ENCODE measurements at regions not wholly inside any gene's neighbourhood (a gene's known extent, or its start where the extent isn't known, plus 50 kb on each side); places are given as distances from the start of the nearest gene placed in this dataset.

- no peak for DNase-seq (ENCODE audit: low read depth in 1 of 2, low spot score in 2 of 2)
- Histone ChIP-seq H3K27ac (no peak overlapping the region), H3K4me3 (no peak overlapping the region), H3K36me3 (no peaks in the 10 kb centered on the region), H3K4me1 (replicated peaks) (no peaks in the 10 kb centered on the region), H3K27me3 (replicated peaks) (no peaks in the 10 kb centered on the region), H3K9me3 (replicated peaks) (peaks cover 37% of the 10 kb centered on the region)
Observed at GRCh38 chr12:34335819-34336262, 313.5 kb downstream of the ALG10 start.

- H3K27ac ChIP-seq, result no peak overlapping the region
- no peaks in the 10 kb centered on the region for H3K27me3 ChIP-seq (replicated peaks)
- H3K4me1 ChIP-seq (replicated peaks), result no peaks in the 10 kb centered on the region
- H3K36me3 ChIP-seq, result no peaks in the 10 kb centered on the region
- peaks cover 34% of the 10 kb centered on the region for H3K9me3 ChIP-seq (replicated peaks)
- H3K4me3 ChIP-seq, result no peak overlapping the region
- no peak for DNase-seq (ENCODE audit: low read depth in 1 of 2, low spot score in 2 of 2)
Observed at GRCh38 chr12:34336619-34337465, 314.5 kb downstream of the ALG10 start.

GRCh38 chr12:34338751-34339150, 316.5 kb downstream of the ALG10 start:
- Histone ChIP-seq H3K36me3 (no peaks in the 10 kb centered on the region), H3K4me3 (no peak overlapping the region), H3K27me3 (replicated peaks) (no peaks in the 10 kb centered on the region), H3K27ac (no peak overlapping the region), H3K4me1 (replicated peaks) (no peaks in the 10 kb centered on the region), H3K9me3 (replicated peaks) (peaks cover 34% of the 10 kb centered on the region)
- no peak for DNase-seq (ENCODE audit: low read depth in 1 of 2, low spot score in 2 of 2)

DNA sequence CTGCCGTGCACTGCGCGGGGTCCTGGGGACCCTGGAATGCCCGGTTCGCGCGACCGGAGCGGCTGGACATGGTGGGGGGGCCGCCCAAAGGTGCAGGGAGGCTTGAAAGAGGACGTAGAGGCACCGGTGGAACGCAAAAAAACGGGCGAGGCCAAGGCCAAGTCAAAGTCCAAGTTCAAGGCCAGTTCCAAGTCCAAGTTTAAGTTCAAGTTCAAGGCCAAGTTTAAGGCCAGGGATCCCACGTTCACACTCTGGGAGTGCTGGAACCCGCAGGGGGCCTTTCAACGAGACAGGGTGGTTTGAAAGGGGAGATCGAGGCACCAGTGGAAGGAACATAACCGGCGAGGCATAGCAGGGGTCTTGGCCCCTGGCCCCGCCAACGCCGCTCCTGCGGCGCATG, 317.6 kb downstream of the ALG10 start:
- no peaks in the 10 kb centered on the region for H3K36me3 ChIP-seq
- no peak overlapping the region for H3K4me3 ChIP-seq
- H3K9me3 ChIP-seq (replicated peaks), result peaks cover 31% of the 10 kb centered on the region
- no peak for DNase-seq (ENCODE audit: low read depth in 1 of 2, low spot score in 2 of 2)
- no peaks in the 10 kb centered on the region for H3K4me1 ChIP-seq (replicated peaks)
- no peaks in the 10 kb centered on the region for H3K27me3 ChIP-seq (replicated peaks)
- no peak overlapping the region for H3K27ac ChIP-seq

DNA sequence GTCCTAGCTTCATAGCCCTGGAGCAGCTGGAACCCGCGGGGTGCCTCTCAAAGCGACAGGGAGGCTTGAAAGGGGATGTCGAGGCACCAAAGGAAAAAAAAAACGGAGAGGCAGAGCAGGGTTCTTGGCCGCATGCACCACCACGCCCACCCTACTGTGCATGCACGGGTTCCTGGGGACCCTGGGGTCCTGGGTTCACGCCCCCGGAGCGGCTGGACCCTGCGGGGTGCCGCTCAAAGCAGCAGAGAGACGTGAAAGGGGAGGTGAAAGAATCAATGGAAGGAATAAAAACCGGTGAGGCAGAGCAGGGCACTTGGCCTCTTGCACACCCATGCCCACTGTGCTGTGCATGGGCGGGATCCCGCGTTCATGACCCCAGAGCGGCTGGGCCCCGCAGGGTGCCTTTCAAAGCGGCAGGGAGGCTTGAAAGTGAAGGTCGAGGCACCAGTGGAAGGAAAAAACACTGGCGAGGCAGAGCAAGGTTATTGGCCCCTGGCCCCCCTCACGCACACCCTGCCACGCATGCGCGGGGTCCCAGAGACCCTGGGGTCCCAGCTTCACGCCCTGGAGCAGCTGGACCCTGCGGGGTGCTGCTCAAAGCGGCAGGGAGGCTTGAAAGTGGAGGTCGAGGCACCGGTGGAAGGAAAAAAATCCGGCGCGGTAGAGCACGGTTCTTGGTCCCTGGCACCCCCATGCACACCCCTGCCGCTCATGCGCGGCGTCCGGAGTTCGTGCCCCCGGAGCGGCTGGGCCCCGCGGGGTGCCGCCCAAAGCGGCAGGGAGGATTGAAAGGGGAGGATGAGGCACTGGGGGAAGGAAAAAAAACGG, 318.5 kb downstream of the ALG10 start:
- no peak overlapping the region for H3K4me3 ChIP-seq

GRCh38 chr12:34341362-34341733, 319.1 kb downstream of the ALG10 start:
- H3K27ac ChIP-seq, result no peak overlapping the region
- DNase-seq (ENCODE audit: low read depth in 1 of 2, low spot score in 2 of 2), result no peak
- peaks cover 27% of the 10 kb centered on the region for H3K9me3 ChIP-seq (replicated peaks)
- H3K4me3 ChIP-seq, result no peak overlapping the region
- no peaks in the 10 kb centered on the region for H3K27me3 ChIP-seq (replicated peaks)
- no peaks in the 10 kb centered on the region for H3K36me3 ChIP-seq
- no peaks in the 10 kb centered on the region for H3K4me1 ChIP-seq (replicated peaks)

More for the DNA sequence above, 318.5 kb downstream of the ALG10 start:
- Histone ChIP-seq H3K9me3 (replicated peaks) (peaks cover 31% of the 10 kb centered on the region), H3K36me3 (no peaks in the 10 kb centered on the region), H3K27me3 (replicated peaks) (no peaks in the 10 kb centered on the region), H3K4me1 (replicated peaks) (no peaks in the 10 kb centered on the region), H3K27ac (no peak overlapping the region)
- no peak for DNase-seq (ENCODE audit: low read depth in 1 of 2, low spot score in 2 of 2)

- H3K36me3 ChIP-seq, result no peaks in the 10 kb centered on the region
- H3K27ac ChIP-seq, result no peak overlapping the region
- no peaks in the 10 kb centered on the region for H3K27me3 ChIP-seq (replicated peaks)
- H3K4me1 ChIP-seq (replicated peaks), result no peaks in the 10 kb centered on the region
- H3K9me3 ChIP-seq (replicated peaks), result peaks cover 21% of the 10 kb centered on the region; the same call in 1 of the 2 replicates
- no peak overlapping the region for H3K4me3 ChIP-seq
- no peak for DNase-seq (ENCODE audit: low read depth in 1 of 2, low spot score in 2 of 2)
Observed at GRCh38 chr12:34342048-34342447, 319.8 kb downstream of the ALG10 start.

GRCh38 chr12:34343345-34343744, 321.0 kb downstream of the ALG10 start:
- no peaks in the 10 kb centered on the region for H3K27me3 ChIP-seq (replicated peaks)
- DNase-seq (ENCODE audit: low read depth in 1 of 2, low spot score in 2 of 2), result no peak
- no peaks in the 10 kb centered on the region for H3K36me3 ChIP-seq
- no peaks in the 10 kb centered on the region for H3K4me1 ChIP-seq (replicated peaks)
- H3K27ac ChIP-seq, result no peak overlapping the region
- peaks cover 19% of the 10 kb centered on the region; the same call in 1 of the 2 replicates for H3K9me3 ChIP-seq (replicated peaks)
- no peak overlapping the region for H3K4me3 ChIP-seq

GRCh38 chr12:34343766-34344165, 321.5 kb downstream of the ALG10 start:
- H3K4me3 ChIP-seq, result no peak overlapping the region

DNA sequence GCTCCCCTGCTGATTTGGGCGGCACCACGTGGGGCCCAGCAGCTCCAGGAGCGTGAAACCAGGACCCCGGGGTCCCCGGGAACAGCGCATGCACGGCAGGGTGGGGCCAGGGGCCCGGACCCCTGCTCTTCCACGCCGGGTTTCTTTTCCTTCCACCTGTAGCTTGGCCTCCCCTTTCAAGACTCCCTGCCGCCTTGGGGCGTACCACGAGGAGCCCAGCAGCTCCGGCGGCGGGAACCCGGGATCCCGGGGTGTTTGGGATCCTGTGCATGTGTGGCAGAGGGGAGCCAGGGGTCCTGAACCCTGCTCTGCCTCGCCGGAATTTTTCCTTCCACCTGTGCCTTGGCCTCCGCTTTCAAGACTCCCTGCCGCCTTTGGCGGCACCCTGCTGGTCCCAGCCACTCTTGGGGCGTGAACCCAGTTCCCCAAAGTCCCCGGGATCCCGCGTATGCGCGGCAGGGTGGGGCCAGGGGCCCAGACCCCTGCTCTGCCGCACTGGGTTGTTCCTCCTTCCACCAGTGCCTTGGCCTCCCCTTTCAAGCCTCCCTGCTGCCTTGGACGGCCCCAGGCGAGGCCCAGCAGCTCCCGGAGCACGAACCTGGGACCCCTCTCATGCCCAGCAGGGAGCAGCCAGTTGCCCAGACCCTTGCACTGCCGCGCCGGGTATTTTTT, 322.7 kb downstream of the ALG10 start:
- Histone ChIP-seq H3K27ac (no peak overlapping the region), H3K9me3 (replicated peaks) (peaks cover 13% of the 10 kb centered on the region; the same call in 1 of the 2 replicates), H3K4me1 (replicated peaks) (no peaks in the 10 kb centered on the region), H3K4me3 (no peak overlapping the region), H3K36me3 (no peaks in the 10 kb centered on the region), H3K27me3 (replicated peaks) (no peaks in the 10 kb centered on the region)
- no peak for DNase-seq (ENCODE audit: low read depth in 1 of 2, low spot score in 2 of 2)

More at GRCh38 chr12:34343766-34344165, 321.5 kb downstream of the ALG10 start:
- no peak for DNase-seq (ENCODE audit: low read depth in 1 of 2, low spot score in 2 of 2)
- no peak overlapping the region for H3K27ac ChIP-seq
- no peaks in the 10 kb centered on the region for H3K27me3 ChIP-seq (replicated peaks)
- H3K9me3 ChIP-seq (replicated peaks), result peaks cover 19% of the 10 kb centered on the region; the same call in 1 of the 2 replicates
- H3K4me1 ChIP-seq (replicated peaks), result no peaks in the 10 kb centered on the region
- no peaks in the 10 kb centered on the region for H3K36me3 ChIP-seq

DNA sequence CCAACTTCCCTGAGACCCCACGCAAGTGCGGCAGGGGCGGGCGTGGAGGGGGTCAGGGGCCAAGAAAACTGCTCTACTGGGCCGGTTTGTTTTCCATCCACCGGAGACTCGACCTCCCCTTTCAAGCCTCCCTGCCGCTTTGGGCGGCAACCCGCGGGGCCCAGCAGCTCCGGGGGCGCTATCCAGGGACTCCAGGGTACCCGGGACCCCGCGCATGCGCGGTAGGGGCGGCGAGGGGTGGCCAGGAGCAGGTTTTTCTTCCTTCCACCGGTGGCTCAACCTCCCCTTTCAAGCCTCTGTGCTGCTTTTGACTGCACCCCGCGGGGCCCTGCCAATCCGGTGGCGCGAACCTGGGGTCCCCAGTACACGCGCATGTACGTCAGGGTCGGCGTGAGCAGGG, 323.5 kb downstream of the ALG10 start:
- H3K36me3 ChIP-seq, result no peaks in the 10 kb centered on the region
- H3K4me1 ChIP-seq (replicated peaks), result no peaks in the 10 kb centered on the region
- peaks cover 19% of the 10 kb centered on the region for H3K9me3 ChIP-seq (replicated peaks)
- no peak overlapping the region for H3K27ac ChIP-seq
- H3K4me3 ChIP-seq, result no peak overlapping the region
- H3K27me3 ChIP-seq (replicated peaks), result no peaks in the 10 kb centered on the region
- DNase-seq (ENCODE audit: low read depth in 1 of 2, low spot score in 2 of 2), result no peak

- H3K4me1 ChIP-seq (replicated peaks), result no peaks in the 10 kb centered on the region
- no peaks in the 10 kb centered on the region for H3K36me3 ChIP-seq
- H3K27me3 ChIP-seq (replicated peaks), result no peaks in the 10 kb centered on the region
- H3K27ac ChIP-seq, result no peak overlapping the region
- no peak overlapping the region for H3K4me3 ChIP-seq
- peaks cover 21% of the 10 kb centered on the region for H3K9me3 ChIP-seq (replicated peaks)
- DNase-seq (ENCODE audit: low read depth in 1 of 2, low spot score in 2 of 2), result no peak
Observed at GRCh38 chr12:34346372-34347034, 324.2 kb downstream of the ALG10 start.

DNA sequence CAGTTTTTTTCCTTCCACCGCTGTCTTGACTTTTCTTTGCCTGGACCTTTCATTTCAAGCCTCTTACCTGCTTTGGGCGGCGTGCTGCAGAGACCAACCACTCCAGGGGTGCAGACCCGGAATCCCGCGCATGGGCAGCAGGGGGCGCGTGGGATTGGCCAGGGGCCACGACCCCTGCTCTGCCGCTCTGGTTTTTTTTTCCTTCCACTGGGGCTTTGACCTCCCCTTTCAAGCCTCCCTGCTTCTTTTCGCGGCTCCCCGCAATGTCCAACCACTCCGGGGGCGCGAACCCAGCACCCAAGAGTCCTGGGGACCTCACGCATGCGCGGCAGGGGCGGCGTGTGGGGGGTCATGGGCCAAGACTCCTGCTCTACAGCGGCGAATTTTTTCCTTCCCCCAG, 325.1 kb downstream of the ALG10 start:
- no peak for DNase-seq (ENCODE audit: low read depth in 1 of 2, low spot score in 2 of 2)
- no peak overlapping the region for H3K4me3 ChIP-seq
- no peak overlapping the region for H3K27ac ChIP-seq
- H3K36me3 ChIP-seq, result no peaks in the 10 kb centered on the region
- H3K9me3 ChIP-seq (replicated peaks), result peaks cover 21% of the 10 kb centered on the region
- no peaks in the 10 kb centered on the region for H3K27me3 ChIP-seq (replicated peaks)
- no peaks in the 10 kb centered on the region for H3K4me1 ChIP-seq (replicated peaks)
